ENCODE measurements at regions not wholly inside any gene's neighbourhood (a gene's known extent, or its start where the extent isn't known, plus 50 kb on each side); places are given as distances from the start of the nearest gene placed in this dataset.

DNA sequence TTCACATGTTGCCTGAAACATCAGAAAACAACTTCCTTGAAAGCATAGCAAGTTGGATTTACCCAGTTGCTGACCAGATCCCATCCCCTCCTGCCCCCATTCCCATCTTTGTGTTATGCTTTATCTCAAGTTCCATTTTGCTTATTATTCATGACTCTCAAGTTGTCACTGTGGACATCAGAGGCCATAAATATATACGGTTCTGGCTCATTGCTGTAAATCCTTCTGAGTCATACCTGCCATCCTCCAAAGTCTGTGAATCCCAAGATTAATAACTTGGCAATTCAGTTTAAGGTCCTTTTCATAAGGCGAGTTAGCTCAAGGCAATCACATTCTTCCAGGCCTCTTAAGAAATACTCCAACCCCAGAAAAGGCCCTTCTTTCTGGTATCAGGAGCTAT is 126.2 kb upstream of the C2CD4B start:
- H3K36me3 ChIP-seq: no peaks in the 10 kb centered on the region
- TF ChIP-seq POLR2AphosphoS5 (IDR thresholded peaks at IDR 0.05) (no peak), POLR2A (IDR thresholded peaks at IDR 0.05) (no peak)
- TF ChIP-seq, protein P1, sequence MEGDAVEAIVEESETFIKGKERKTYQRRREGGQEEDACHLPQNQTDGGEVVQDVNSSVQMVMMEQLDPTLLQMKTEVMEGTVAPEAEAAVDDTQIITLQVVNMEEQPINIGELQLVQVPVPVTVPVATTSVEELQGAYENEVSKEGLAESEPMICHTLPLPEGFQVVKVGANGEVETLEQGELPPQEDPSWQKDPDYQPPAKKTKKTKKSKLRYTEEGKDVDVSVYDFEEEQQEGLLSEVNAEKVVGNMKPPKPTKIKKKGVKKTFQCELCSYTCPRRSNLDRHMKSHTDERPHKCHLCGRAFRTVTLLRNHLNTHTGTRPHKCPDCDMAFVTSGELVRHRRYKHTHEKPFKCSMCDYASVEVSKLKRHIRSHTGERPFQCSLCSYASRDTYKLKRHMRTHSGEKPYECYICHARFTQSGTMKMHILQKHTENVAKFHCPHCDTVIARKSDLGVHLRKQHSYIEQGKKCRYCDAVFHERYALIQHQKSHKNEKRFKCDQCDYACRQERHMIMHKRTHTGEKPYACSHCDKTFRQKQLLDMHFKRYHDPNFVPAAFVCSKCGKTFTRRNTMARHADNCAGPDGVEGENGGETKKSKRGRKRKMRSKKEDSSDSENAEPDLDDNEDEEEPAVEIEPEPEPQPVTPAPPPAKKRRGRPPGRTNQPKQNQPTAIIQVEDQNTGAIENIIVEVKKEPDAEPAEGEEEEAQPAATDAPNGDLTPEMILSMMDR (IDR thresholded peaks at IDR 0.05 in 8 of 11, conservative IDR thresholded peaks at IDR 0.05 in 3 of 11): no peak
- peaks cover 0 to 19% (median 3%) of the 10 kb centered on the region in 7 donors for H3K27me3 ChIP-seq (replicated peaks in 1 of 7)
- peaks cover 0 to 5% (median 0%) of the 10 kb centered on the region in 8 donors for H3K9me3 ChIP-seq
- no peak overlapping the region for H3K4me3 ChIP-seq
- no peak for DNase-seq
- no peaks in the 10 kb centered on the region for H3K4me1 ChIP-seq
- intact Hi-C loops (cut with DNase I; ENCODE audit: low total_unique reads): no loop called here
- WGBS, 5 donors: 74 to 86% (median 82%) methylated on average over 2 of the region's 2 CpGs
- no peak overlapping the region for H3K27ac ChIP-seq

DNA sequence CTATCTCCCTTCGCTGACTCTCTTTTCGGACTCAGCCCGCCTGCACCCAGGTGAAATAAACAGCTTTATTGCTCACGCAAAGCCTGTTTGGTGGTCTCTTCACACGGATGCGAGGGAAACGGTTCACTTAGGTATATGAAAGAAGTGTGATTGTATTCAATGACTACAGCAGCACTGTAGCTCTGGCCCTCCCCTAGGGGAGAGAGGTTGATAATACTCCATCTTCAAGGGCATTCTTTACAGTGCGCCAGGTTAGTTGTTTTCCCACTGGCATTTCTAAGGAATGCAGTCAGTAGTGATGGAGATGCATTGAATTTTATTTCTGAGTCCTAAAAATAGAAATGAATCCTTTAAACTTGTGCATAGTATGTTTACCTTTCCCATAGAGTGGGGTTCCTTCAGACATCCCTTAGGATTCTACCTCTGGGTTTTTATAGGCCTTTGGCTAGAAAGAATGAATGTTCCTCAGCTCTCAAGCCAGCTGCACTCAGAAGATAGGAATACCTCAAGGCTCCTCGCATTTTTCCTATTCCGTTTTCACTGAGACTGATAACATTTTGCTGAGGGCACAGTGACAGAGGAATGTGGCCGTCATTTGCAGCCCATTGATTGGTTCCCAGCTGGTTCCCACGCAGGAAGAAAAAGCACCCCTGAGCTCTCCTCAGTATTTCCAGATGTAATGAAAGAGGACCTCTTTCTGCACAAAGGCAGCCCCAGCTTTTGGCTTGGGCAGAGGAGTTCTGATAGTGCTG is 131.8 kb upstream of the C2CD4B start:
- DNase-seq: no peak
- WGBS, 5 donors: 76 to 80% (median 78%) methylated on average over 12 of the region's 12 CpGs
- Histone ChIP-seq H3K9me3 (peaks cover 0 to 5% (median 0%) of the 10 kb centered on the region in 8 donors), H3K27ac (no peak overlapping the region), H3K27me3 (replicated peaks in 1 of 7) (peaks cover 0 to 18% (median 0%) of the 10 kb centered on the region in 7 donors), H3K36me3 (no peaks in the 10 kb centered on the region), H3K4me1 (no peaks in the 10 kb centered on the region), H3K4me3 (no peak overlapping the region)
- intact Hi-C loops (cut with DNase I; ENCODE audit: low total_unique reads): no loop called here
- TF ChIP-seq POLR2AphosphoS5 (IDR thresholded peaks at IDR 0.05): no peak

DNA sequence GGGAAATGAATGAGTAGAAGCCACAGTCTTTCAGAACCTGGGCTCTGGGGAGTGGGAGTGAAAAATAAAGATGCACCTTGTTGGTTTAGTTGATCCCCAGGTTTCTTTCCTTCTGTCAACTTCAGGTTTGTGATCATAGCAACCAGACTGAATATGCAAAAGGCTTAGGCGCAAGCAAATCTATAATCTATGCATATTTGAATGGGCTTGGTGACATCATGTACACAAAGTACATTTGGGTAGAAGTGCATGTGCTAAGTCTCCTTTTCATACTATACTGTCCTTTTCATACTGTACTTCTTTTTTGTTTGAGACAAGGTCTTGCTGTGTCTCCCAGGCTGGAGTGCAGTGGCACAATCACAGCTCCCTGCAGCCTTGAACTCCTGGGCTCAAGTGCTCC is 132.4 kb upstream of the C2CD4B start:
- Histone ChIP-seq H3K4me3 (no peak overlapping the region), H3K4me1 (no peaks in the 10 kb centered on the region), H3K27me3 (replicated peaks in 1 of 7) (peaks cover 0 to 18% (median 0%) of the 10 kb centered on the region in 7 donors), H3K9me3 (peaks cover 0 to 5% (median 0%) of the 10 kb centered on the region in 8 donors), H3K27ac (no peak overlapping the region), H3K36me3 (no peaks in the 10 kb centered on the region)
- WGBS, 5 donors: 92 to 100% (median 96%) methylated on average over 1 of the region's 1 CpG
- intact Hi-C loops (cut with DNase I; ENCODE audit: low total_unique reads): no loop called here
- TF ChIP-seq, protein P1 (IDR thresholded peaks at IDR 0.05 in 8 of 11, conservative IDR thresholded peaks at IDR 0.05 in 3 of 11): no peak
- TF ChIP-seq POLR2A (IDR thresholded peaks at IDR 0.05): no peak
- DNase-seq: no peak

DNA sequence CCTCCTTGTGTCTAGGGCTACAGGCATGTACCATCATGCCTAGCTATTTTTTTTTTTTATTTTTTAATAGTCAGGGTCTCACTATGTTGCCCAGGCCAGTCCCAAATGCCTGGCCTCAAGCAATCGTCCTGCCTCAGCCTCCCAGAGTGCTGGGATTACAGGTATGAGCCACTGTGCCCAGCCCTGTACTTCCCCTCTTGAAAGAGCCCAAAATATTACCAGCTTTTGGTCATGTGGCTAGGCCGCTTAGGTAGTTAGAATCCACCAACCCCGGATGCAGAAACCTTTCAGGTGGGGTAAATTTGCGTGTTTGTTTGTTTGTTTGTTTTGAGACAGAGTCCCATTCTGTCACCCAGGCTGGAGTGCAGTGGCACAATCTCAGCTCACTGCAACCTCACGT is 132.8 kb upstream of the C2CD4B start:
- H3K4me1 ChIP-seq: no peaks in the 10 kb centered on the region

DNA sequence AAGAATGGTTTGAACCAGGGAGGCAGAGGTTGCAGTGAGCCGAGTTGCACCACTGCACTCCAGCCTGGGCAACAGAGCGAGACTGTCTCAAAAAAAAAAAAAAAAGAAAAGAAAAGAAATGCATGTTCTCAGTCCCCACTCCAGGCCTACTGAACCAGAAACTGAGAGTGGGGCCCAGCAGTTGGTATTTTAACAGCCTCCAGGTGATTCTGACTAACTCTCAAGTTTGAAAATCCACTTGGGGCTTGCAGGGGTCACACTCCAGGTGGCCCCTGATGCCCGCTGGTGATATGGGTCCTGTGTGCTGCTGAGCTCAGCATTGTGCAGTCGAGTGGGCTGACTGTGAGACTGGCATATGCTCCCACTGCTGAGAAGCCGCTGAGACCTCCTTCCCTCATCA is 133.7 kb upstream of the C2CD4B start:
- WGBS, 5 donors: 86 to 92% (median 88%) methylated on average over 5 of the region's 5 CpGs
- intact Hi-C loops (cut with DNase I; ENCODE audit: low total_unique reads): no loop called here
- Histone ChIP-seq H3K27me3 (replicated peaks in 1 of 7) (peaks cover 0 to 18% (median 0%) of the 10 kb centered on the region in 7 donors), H3K27ac (no peak overlapping the region), H3K4me1 (no peaks in the 10 kb centered on the region), H3K9me3 (peaks cover 0 to 5% (median 0%) of the 10 kb centered on the region in 8 donors), H3K4me3 (no peak overlapping the region), H3K36me3 (no peaks in the 10 kb centered on the region)
- no peak for TF ChIP-seq POLR2A (IDR thresholded peaks at IDR 0.05)
- TF ChIP-seq, protein P1 (IDR thresholded peaks at IDR 0.05 in 8 of 11, conservative IDR thresholded peaks at IDR 0.05 in 3 of 11): no peak
- no peak for TF ChIP-seq POLR2AphosphoS5 (IDR thresholded peaks at IDR 0.05)
- no peak for DNase-seq

More for the DNA sequence above, 132.8 kb upstream of the C2CD4B start:
- Histone ChIP-seq H3K27me3 (replicated peaks in 1 of 7) (peaks cover 0 to 18% (median 0%) of the 10 kb centered on the region in 7 donors), H3K4me3 (no peak overlapping the region), H3K9me3 (peaks cover 0 to 5% (median 0%) of the 10 kb centered on the region in 8 donors), H3K36me3 (no peaks in the 10 kb centered on the region), H3K27ac (no peak overlapping the region)
- TF ChIP-seq POLR2AphosphoS5 (IDR thresholded peaks at IDR 0.05): no peak
- intact Hi-C loops (cut with DNase I; ENCODE audit: low total_unique reads): no loop called here
- no peak for DNase-seq
- WGBS, 5 donors: 82 to 87% (median 83%) methylated on average over 5 of the region's 5 CpGs
